Liver (tissue), 7 donors: ENCODE measurements at regions not wholly inside any gene's neighbourhood (a gene's known extent, or its start where the extent isn't known, plus 50 kb on each side); places are given as distances from the start of the nearest gene placed in this dataset.

Experiments used
- DNase-seq: peaks from one replicate; pipeline ENCODE4 v3.0.0-alpha.2; 2017; ENCODE audit warnings: low spot score
- H3K27ac ChIP-seq, 2 donors: one replicate each; pipeline ENCODE4 v1.7.0; 2013; ENCODE audit warnings: inconsistent platforms in 2 of 2, low read length in 2 of 2, control low read depth in 1 of 2, low read depth in 1 of 2, mild to moderate bottlenecking in 1 of 2
- H3K27me3 ChIP-seq, 4 donors: one replicate each; pipeline versions ENCODE4 v1.6.1 to v1.7.0; 2013; ENCODE audit warnings: low read length in 3 of 4, inconsistent platforms in 1 of 4, mild to moderate bottlenecking in 1 of 4, moderate library complexity in 1 of 4; ENCODE audit not compliant: control insufficient read depth in 4 of 4, insufficient read depth in 4 of 4
- H3K36me3 ChIP-seq, 4 donors: one replicate each; pipeline versions ENCODE4 v1.6.1 to v1.7.0; 2013; ENCODE audit warnings: low read length in 3 of 4, mild to moderate bottlenecking in 3 of 4, low read depth in 1 of 4, moderate library complexity in 1 of 4; ENCODE audit not compliant: control insufficient read depth in 4 of 4, insufficient read depth in 3 of 4
- H3K4me1 ChIP-seq, 4 donors: one replicate each; pipeline versions ENCODE4 v1.6.1 to v1.7.0; 2013; ENCODE audit warnings: low read length in 3 of 4, mild to moderate bottlenecking in 3 of 4, moderate library complexity in 1 of 4; ENCODE audit not compliant: control insufficient read depth in 4 of 4, insufficient read depth in 4 of 4
- H3K4me3 ChIP-seq, 3 donors: one replicate each; pipeline versions ENCODE4 v1.6.1 to v1.7.0; 2013; ENCODE audit warnings: low read length in 3 of 3, control low read depth in 1 of 3, low read depth in 1 of 3, mild to moderate bottlenecking in 1 of 3
- H3K9ac ChIP-seq, 2 donors: one replicate each; pipeline ENCODE4 v1.7.0; 2013; ENCODE audit warnings: low read length in 2 of 2, mild to moderate bottlenecking in 2 of 2, moderate library complexity in 2 of 2, control low read depth in 1 of 2, low read depth in 1 of 2
- H3K9me3 ChIP-seq, 4 donors: one replicate each; pipeline versions ENCODE4 v1.6.1 to v1.7.0; 2013; ENCODE audit warnings: low read length in 3 of 4; ENCODE audit not compliant: control insufficient read depth in 4 of 4
- ATF3 ChIP-seq: IDR thresholded peaks from 2 replicates; pipeline ENCODE4 v1.6.1; 2016; ENCODE audit warnings: antibody characterized with exemption
- EGR1 ChIP-seq, 2 donors: IDR thresholded peaks; 2 replicates each; pipeline ENCODE4 v1.6.1; 2016 to 2018; ENCODE audit warnings: antibody characterized with exemption in 2 of 2, low read depth in 2 of 2
- FOXA2 ChIP-seq: IDR thresholded peaks from 2 replicates; pipeline ENCODE4 v1.6.1; 2016; ENCODE audit warnings: antibody characterized with exemption
- GABPA ChIP-seq, 2 donors: IDR thresholded peaks in 1 of 2; conservative IDR thresholded peaks in 1 of 2; 2 replicates each; pipeline ENCODE4 v1.6.1; 2016; ENCODE audit warnings: antibody characterized with exemption in 2 of 2, mild to moderate bottlenecking in 1 of 2, moderate library complexity in 1 of 2
- HNF4A ChIP-seq, 2 donors: conservative IDR thresholded peaks; 2 replicates each; pipeline ENCODE4 v1.6.1; 2016; ENCODE audit warnings: antibody characterized with exemption in 2 of 2, mild to moderate bottlenecking in 2 of 2
- HNF4G ChIP-seq: IDR thresholded peaks from 2 replicates; pipeline ENCODE4 v1.6.1; 2016; ENCODE audit warnings: antibody characterized with exemption
- JUND ChIP-seq, 2 donors: IDR thresholded peaks; 2 replicates each; pipeline ENCODE4 v1.6.1; 2016; ENCODE audit warnings: antibody characterized with exemption in 2 of 2
- MAX ChIP-seq: IDR thresholded peaks from 2 replicates; pipeline ENCODE4 v1.6.1; 2016; ENCODE audit warnings: antibody characterized with exemption
- NR2F2 ChIP-seq: IDR thresholded peaks from 2 replicates; pipeline ENCODE4 v1.6.1; 2016; ENCODE audit warnings: antibody characterized with exemption
- RAD21 ChIP-seq, 2 donors: IDR thresholded peaks; 2 replicates each; pipeline ENCODE4 v1.6.1; 2016; ENCODE audit warnings: antibody characterized with exemption in 2 of 2, mild to moderate bottlenecking in 2 of 2
- RXRA ChIP-seq, 2 donors: IDR thresholded peaks; 2 replicates each; pipeline ENCODE4 v1.6.1; 2017 to 2018; ENCODE audit warnings: antibody characterized with exemption in 2 of 2, mild to moderate bottlenecking in 1 of 2
- SP1 ChIP-seq: IDR thresholded peaks from 2 replicates; pipeline ENCODE4 v1.6.1; 2018; ENCODE audit warnings: antibody characterized with exemption, mild to moderate bottlenecking
- TAF1 ChIP-seq: conservative IDR thresholded peaks from 2 replicates; pipeline ENCODE4 v1.6.1; 2016; ENCODE audit warnings: antibody characterized with exemption, mild to moderate bottlenecking
- YY1 ChIP-seq: IDR thresholded peaks from 2 replicates; pipeline ENCODE4 v1.6.1; 2016; ENCODE audit warnings: antibody characterized with exemption, mild to moderate bottlenecking
- ZBTB33 ChIP-seq: IDR thresholded peaks from 2 replicates; pipeline ENCODE4 v1.6.1; 2016; ENCODE audit warnings: antibody characterized with exemption
- WGBS: extraction: QIAGEN DNeasy Blood & Tissue Kit; methylation state at CpG from one replicate; pipeline ENCODE4 v1.1.7; 2013; 5-methylcytosine and 5-hydroxymethylcytosine counted together
- TF ChIP-seq, protein P1 (sequence below): IDR thresholded peaks from 2 replicates; pipeline ENCODE4 v1.6.1; 2016; ENCODE audit warnings: antibody characterized with exemption, mild to moderate bottlenecking
- donor health status: healthy.
- donor health status: healthy.
- donor health status: healthy.
- donor health status: healthy.

DNA sequence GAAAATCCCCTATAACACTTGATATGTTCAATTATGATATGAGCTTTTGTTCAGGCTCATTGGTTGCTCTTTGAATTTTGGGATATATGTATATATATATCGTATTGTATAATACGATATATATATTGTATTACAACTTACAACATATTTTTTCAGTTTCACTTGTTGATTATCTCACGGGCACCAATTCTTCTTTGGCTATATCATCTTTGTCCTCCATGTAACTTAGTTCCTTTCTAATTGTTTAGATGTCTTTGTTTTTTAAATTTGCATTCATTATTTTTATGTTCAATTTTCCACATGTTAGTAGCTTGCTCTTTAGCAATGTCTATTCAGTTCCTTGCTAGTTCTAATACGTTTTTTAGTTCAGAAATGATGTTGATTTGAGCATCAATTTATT, 150.0 kb downstream of the BACH1 start:
- Histone ChIP-seq H3K27ac (no peak overlapping the region), H3K36me3 (no peaks in the 10 kb centered on the region), H3K9ac (no peak overlapping the region), H3K4me3 (no peak overlapping the region), H3K9me3 (peaks cover 0 to 8% (median 2%) of the 10 kb centered on the region in 4 donors), H3K27me3 (no peaks in the 10 kb centered on the region), H3K4me1 (no peaks in the 10 kb centered on the region)
- no peak for TF ChIP-seq SP1
- no peak for TF ChIP-seq ATF3
- TF ChIP-seq HNF4G = no peak
- no peak for TF ChIP-seq EGR1 (IDR thresholded peaks at IDR 0.05; ENCODE audit: low read depth in 2 of 2)
- no peak for TF ChIP-seq YY1
- no peak for TF ChIP-seq ZBTB33
- TF ChIP-seq, protein P1, sequence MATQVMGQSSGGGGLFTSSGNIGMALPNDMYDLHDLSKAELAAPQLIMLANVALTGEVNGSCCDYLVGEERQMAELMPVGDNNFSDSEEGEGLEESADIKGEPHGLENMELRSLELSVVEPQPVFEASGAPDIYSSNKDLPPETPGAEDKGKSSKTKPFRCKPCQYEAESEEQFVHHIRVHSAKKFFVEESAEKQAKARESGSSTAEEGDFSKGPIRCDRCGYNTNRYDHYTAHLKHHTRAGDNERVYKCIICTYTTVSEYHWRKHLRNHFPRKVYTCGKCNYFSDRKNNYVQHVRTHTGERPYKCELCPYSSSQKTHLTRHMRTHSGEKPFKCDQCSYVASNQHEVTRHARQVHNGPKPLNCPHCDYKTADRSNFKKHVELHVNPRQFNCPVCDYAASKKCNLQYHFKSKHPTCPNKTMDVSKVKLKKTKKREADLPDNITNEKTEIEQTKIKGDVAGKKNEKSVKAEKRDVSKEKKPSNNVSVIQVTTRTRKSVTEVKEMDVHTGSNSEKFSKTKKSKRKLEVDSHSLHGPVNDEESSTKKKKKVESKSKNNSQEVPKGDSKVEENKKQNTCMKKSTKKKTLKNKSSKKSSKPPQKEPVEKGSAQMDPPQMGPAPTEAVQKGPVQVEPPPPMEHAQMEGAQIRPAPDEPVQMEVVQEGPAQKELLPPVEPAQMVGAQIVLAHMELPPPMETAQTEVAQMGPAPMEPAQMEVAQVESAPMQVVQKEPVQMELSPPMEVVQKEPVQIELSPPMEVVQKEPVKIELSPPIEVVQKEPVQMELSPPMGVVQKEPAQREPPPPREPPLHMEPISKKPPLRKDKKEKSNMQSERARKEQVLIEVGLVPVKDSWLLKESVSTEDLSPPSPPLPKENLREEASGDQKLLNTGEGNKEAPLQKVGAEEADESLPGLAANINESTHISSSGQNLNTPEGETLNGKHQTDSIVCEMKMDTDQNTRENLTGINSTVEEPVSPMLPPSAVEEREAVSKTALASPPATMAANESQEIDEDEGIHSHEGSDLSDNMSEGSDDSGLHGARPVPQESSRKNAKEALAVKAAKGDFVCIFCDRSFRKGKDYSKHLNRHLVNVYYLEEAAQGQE = no peak
- no peak for TF ChIP-seq TAF1
- no peak for TF ChIP-seq MAX
- 91% methylated on average over 4 of the region's 4 CpGs for WGBS
- DNase-seq = no peak

DNA sequence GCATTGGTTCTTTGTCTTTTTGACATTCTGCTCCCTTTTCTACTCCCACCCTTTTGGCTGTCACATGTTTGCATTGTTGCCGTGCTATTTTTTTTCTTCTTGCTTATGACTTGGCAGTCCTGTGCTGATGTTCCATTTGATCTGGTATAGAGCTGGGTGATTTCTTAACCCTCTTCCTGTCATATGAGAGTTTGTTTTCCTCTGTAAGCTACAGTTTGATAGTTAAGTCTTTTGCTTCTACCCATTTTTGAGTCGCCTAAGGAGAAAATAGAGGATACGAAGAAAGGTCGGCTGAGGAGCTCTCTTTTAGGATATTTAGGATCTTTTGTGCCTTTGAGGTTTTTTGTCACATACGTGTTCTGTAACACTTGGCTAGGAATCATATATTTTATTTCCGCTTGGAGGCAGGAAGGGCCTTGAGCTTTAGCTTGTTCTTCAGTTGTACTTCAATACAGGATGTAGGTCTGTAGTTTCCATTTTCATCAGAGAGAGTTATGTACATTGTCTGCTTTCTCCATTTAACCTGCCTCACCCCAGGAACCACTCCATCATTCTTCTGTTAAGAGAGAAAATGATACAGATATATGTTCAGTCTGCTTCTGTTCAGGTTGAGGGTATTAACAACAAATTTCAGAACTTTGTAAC, 150.7 kb downstream of the BACH1 start:
- DNase-seq = no peak
- H3K27ac ChIP-seq = no peak overlapping the region
- WGBS = 92% methylated on average over 6 of the region's 6 CpGs

More for the DNA sequence above, 150.7 kb downstream of the BACH1 start:
- Histone ChIP-seq H3K27me3 (no peaks in the 10 kb centered on the region), H3K4me1 (no peaks in the 10 kb centered on the region), H3K9ac (no peak overlapping the region), H3K9me3 (peaks cover 0 to 8% (median 2%) of the 10 kb centered on the region in 4 donors), H3K4me3 (no peak overlapping the region), H3K36me3 (no peaks in the 10 kb centered on the region)
- TF ChIP-seq ZBTB33 = no peak
- no peak for TF ChIP-seq HNF4G
- no peak for TF ChIP-seq NR2F2
- TF ChIP-seq JUND (IDR thresholded peaks at IDR 0.05) = no peak
- no peak for TF ChIP-seq FOXA2
- TF ChIP-seq YY1 = no peak
- no peak for TF ChIP-seq EGR1 (IDR thresholded peaks at IDR 0.05; ENCODE audit: low read depth in 2 of 2)
- TF ChIP-seq RAD21 (IDR thresholded peaks at IDR 0.05) = no peak
- TF ChIP-seq RXRA (IDR thresholded peaks at IDR 0.05) = no peak
- TF ChIP-seq HNF4A (conservative IDR thresholded peaks at IDR 0.05) = no peak
- no peak for TF ChIP-seq TAF1
- no peak for TF ChIP-seq GABPA (IDR thresholded peaks at IDR 0.05 in 1 of 2, conservative IDR thresholded peaks at IDR 0.05 in 1 of 2)
- TF ChIP-seq ATF3 = no peak
- TF ChIP-seq, protein P1 = no peak
